ENCODE measurements at regions not wholly inside any gene's neighbourhood (a gene's known extent, or its start where the extent isn't known, plus 50 kb on each side); places are given as distances from the start of the nearest gene placed in this dataset.

GRCh38 chr9:87122947-87123685, 175.8 kb upstream of the GAS1 start (continued):
- TF ChIP-seq SIN3A (conservative IDR thresholded peaks at IDR 0.05 in 1 of 2, IDR thresholded peaks at IDR 0.05 in 1 of 2; ENCODE audit: low read depth in 1 of 2, low read length in 2 of 2) = no peak
- TF ChIP-seq KDM4A (IDR thresholded peaks at IDR 0.05; ENCODE audit: low read depth, low read length, severe bottlenecking) = no peak
- no peak for TF ChIP-seq ZNF274 (IDR thresholded peaks at IDR 0.05; ENCODE audit: borderline replicate concordance, extremely low read depth, low read length)
- no peak for TF ChIP-seq NRF1 (IDR thresholded peaks at IDR 0.05; ENCODE audit: low read depth, low read length)
- no peak for TF ChIP-seq BRCA1 (IDR thresholded peaks at IDR 0.05; ENCODE audit: low read depth, low read length)
- TF ChIP-seq BCL11A (IDR thresholded peaks at IDR 0.05; ENCODE audit: low read depth in 2 of 2, low read length in 2 of 2) = no peak
- TF ChIP-seq TCF12 (IDR thresholded peaks at IDR 0.05; ENCODE audit: low read depth, low read length) = no peak
